ENCODE measurements at regions not wholly inside any gene's neighbourhood (a gene's known extent, or its start where the extent isn't known, plus 50 kb on each side); places are given as distances from the start of the nearest gene placed in this dataset.

GRCh38 chr2:150100336-150100735 is 387.1 kb downstream of the RND3 start:
- TF ChIP-seq CTCF (conservative IDR thresholded peaks at IDR 0.05; ENCODE audit: low read depth, low read length) (no peak), EZH2 (IDR thresholded peaks at IDR 0.05; ENCODE audit: low read length, unreplicated experiment) (no peak), EZH2phosphoT487 (IDR thresholded peaks at IDR 0.05; ENCODE audit: borderline replicate concordance, low read length) (no peak)

Measured in PC-3 (cell line).